H1 (cell line): ENCODE measurements at regions not wholly inside any gene's neighbourhood (a gene's known extent, or its start where the extent isn't known, plus 50 kb on each side); places are given as distances from the start of the nearest gene placed in this dataset.

ENCODE experiments used
- CTCF ChIA-PET: fragments of 300-600 bp; sonication (Branson Sonifier 250); formaldehyde crosslinking; loops from one replicate; lab custom pipeline; 2021; ENCODE audit not compliant: partially characterized antibody; lab: Charles Lee
- POLR2A ChIA-PET: fragments of 300-600 bp; sonication (Branson Sonifier 250); formaldehyde crosslinking; loops from one replicate; lab custom pipeline; 2021; ENCODE audit warnings: inconsistent platforms; ENCODE audit not compliant: partially characterized antibody; lab: Charles Lee
- DNase-seq, 2 experiments: peaks; one replicate each; pipeline versions ENCODE4 v3.0.0 to v3.0.0-alpha.2; 2010 to 2022; ENCODE audit warnings: low spot score in 2 of 2, low read depth in 1 of 2, mixed read lengths in 1 of 2
- FAIRE-seq: peaks from 2 replicates; lab custom pipeline; 2011; peaks lifted over from hg19 to GRCh38; lab: Jason Lieb, UNC
- H2AFZ ChIP-seq: 2 replicates; pipeline ENCODE4 v1.8.1; 2012; ENCODE audit warnings: low read length, inconsistent platforms
- H2AK5ac ChIP-seq: 2 replicates; pipeline ENCODE4 v1.6.1; 2013; ENCODE audit warnings: low read depth, low read length
- H2BK120ac ChIP-seq: replicated peaks from 2 replicates; pipeline ENCODE3; 2013; ENCODE audit warnings: low read depth, low read length, inconsistent platforms
- H2BK12ac ChIP-seq: 2 replicates; pipeline ENCODE4 v1.6.1; 2013; ENCODE audit warnings: low read depth, low read length
- H2BK15ac ChIP-seq: 2 replicates; pipeline ENCODE4 v1.6.1; 2013; ENCODE audit warnings: low read length
- H2BK20ac ChIP-seq: 2 replicates; pipeline ENCODE4 v1.6.1; 2013; ENCODE audit warnings: low read length
- H2BK5ac ChIP-seq: 2 replicates; pipeline ENCODE4 v1.6.1; 2013; ENCODE audit warnings: low read depth, low read length
- H3K14ac ChIP-seq: 2 replicates; pipeline ENCODE4 v1.6.1; 2013; ENCODE audit warnings: inconsistent platforms; ENCODE audit not compliant: insufficient read length
- H3K18ac ChIP-seq: 2 replicates; pipeline ENCODE4 v1.6.1; 2013; ENCODE audit warnings: low read length; ENCODE audit errors: extremely low read depth
- H3K23ac ChIP-seq: 2 replicates; pipeline ENCODE4 v1.6.1; 2013; ENCODE audit warnings: inconsistent platforms; ENCODE audit not compliant: insufficient read length
- H3K23me2 ChIP-seq: 2 replicates; pipeline ENCODE4 v1.6.1; 2013; ENCODE audit warnings: low read depth, low read length
- H3K27ac ChIP-seq: 2 replicates; pipeline ENCODE4 v1.6.1; 2011; ENCODE audit warnings: low read depth, low read length, inconsistent platforms
- H3K27me3 ChIP-seq, 4 experiments: replicated peaks in 1 of 4; 1 replicate in 1 of 4; 2 replicates in 3 of 4; pipeline versions ENCODE4 v1.6.1 to v1.8.1; 2011 to 2013; ENCODE audit warnings: low read length in 3 of 4, mild to moderate bottlenecking in 3 of 4, inconsistent platforms in 2 of 4, mixed read lengths in 2 of 4, moderate library complexity in 1 of 4; ENCODE audit not compliant: control insufficient read depth in 3 of 4, insufficient read depth in 3 of 4; ENCODE audit errors: extremely low read depth in 1 of 4
- H3K36me3 ChIP-seq, 4 experiments: 2 replicates each; pipeline versions ENCODE4 v1.6.1 to v1.8.1; 2011 to 2013; ENCODE audit warnings: mild to moderate bottlenecking in 4 of 4, low read length in 3 of 4, moderate library complexity in 2 of 4, control low read depth in 1 of 4, inconsistent platforms in 1 of 4; ENCODE audit not compliant: insufficient read depth in 4 of 4, control insufficient read depth in 2 of 4
- H3K4ac ChIP-seq: replicated peaks from 2 replicates; pipeline ENCODE3; 2013; ENCODE audit warnings: low read length, low read depth, mixed read lengths, inconsistent platforms; ENCODE audit not compliant: insufficient read length
- H3K4me1 ChIP-seq, 4 experiments: replicated peaks in 1 of 4; 1 replicate in 1 of 4; 2 replicates in 3 of 4; pipeline versions ENCODE4 v1.6.1 to v1.8.1; 2011 to 2013; ENCODE audit warnings: low read length in 3 of 4, inconsistent platforms in 2 of 4, mixed read lengths in 1 of 4; ENCODE audit not compliant: insufficient read depth in 4 of 4, control insufficient read depth in 3 of 4
- H3K4me2 ChIP-seq, 2 experiments: 2 replicates each; pipeline versions ENCODE4 v1.6.1 to v1.8.1; 2011 to 2013; ENCODE audit warnings: low read depth in 2 of 2, low read length in 2 of 2, control low read depth in 1 of 2, inconsistent platforms in 1 of 2, mild to moderate bottlenecking in 1 of 2; ENCODE audit not compliant: insufficient read depth in 1 of 2
- H3K4me3 ChIP-seq, 4 experiments: fragments of 200-600, 300-600 bp in 1 of 4; sonication (generic), shearing (Covaris generic), sonication (Bioruptor Twin) in 1 of 4; 2 replicates each; pipeline versions ENCODE4 v1.5.1 to v1.8.1; 2011 to 2016; ENCODE audit warnings: low read length in 4 of 4, low read depth in 3 of 4, control low read depth in 2 of 4, inconsistent platforms in 2 of 4, mild to moderate bottlenecking in 2 of 4, mixed read lengths in 1 of 4, moderate library complexity in 1 of 4; ENCODE audit not compliant: insufficient read depth in 2 of 4; ENCODE audit errors: extremely low read depth in 1 of 4
- H3K56ac ChIP-seq: replicated peaks from 2 replicates; pipeline ENCODE3; 2013; ENCODE audit warnings: low read depth, mild to moderate bottlenecking, mixed read lengths, low read length, inconsistent platforms; ENCODE audit not compliant: insufficient read length
- H3K79me1 ChIP-seq: 2 replicates; pipeline ENCODE4 v1.6.1; 2013; ENCODE audit warnings: low read depth, low read length, control low read depth
- H3K79me2 ChIP-seq, 2 experiments: 2 replicates each; pipeline versions ENCODE4 v1.6.1 to v1.8.1; 2012 to 2013; ENCODE audit warnings: low read length in 2 of 2, mild to moderate bottlenecking in 2 of 2, inconsistent platforms in 1 of 2; ENCODE audit not compliant: insufficient read depth in 2 of 2, control insufficient read depth in 1 of 2
- H3K9ac ChIP-seq, 4 experiments: replicated peaks in 1 of 4; 1 replicate in 1 of 4; 2 replicates in 3 of 4; pipeline versions ENCODE4 v1.6.1 to v1.8.1; 2011 to 2013; ENCODE audit warnings: low read depth in 3 of 4, low read length in 3 of 4, control low read depth in 2 of 4, mild to moderate bottlenecking in 2 of 4, moderate library complexity in 2 of 4, inconsistent platforms in 1 of 4; ENCODE audit errors: extremely low read depth in 1 of 4
- H3K9me3 ChIP-seq, 2 experiments: 2 replicates each; pipeline versions ENCODE4 v1.6.1 to v1.8.1; 2012 to 2013; ENCODE audit warnings: mild to moderate bottlenecking in 2 of 2, moderate library complexity in 2 of 2, control low read depth in 1 of 2, inconsistent platforms in 1 of 2, low read depth in 1 of 2, low read length in 1 of 2, mixed read lengths in 1 of 2; ENCODE audit not compliant: insufficient read depth in 2 of 2
- H4K20me1 ChIP-seq, 2 experiments: replicated peaks in 1 of 2; 2 replicates each; pipeline versions ENCODE3 to v1.8.1; 2011 to 2013; ENCODE audit warnings: inconsistent platforms in 2 of 2, low read length in 2 of 2, mild to moderate bottlenecking in 1 of 2; ENCODE audit not compliant: insufficient read depth in 2 of 2, control insufficient read depth in 1 of 2
- H4K5ac ChIP-seq: 2 replicates; pipeline ENCODE4 v1.6.1; 2013; ENCODE audit warnings: low read length, low read depth, mixed read lengths, inconsistent platforms; ENCODE audit not compliant: insufficient read length
- H4K8ac ChIP-seq: 2 replicates; pipeline ENCODE4 v1.8.0; 2013; ENCODE audit warnings: mild to moderate bottlenecking, moderate library complexity, low read length, inconsistent platforms; ENCODE audit not compliant: insufficient read depth; ENCODE audit errors: extremely low read depth
- H4K91ac ChIP-seq: replicated peaks from 2 replicates; pipeline ENCODE3; 2013; ENCODE audit warnings: low read length, mixed read lengths, inconsistent platforms; ENCODE audit not compliant: insufficient read length
- ASH2L ChIP-seq: fragments of 200-600, 300-600 bp; sonication (generic); IDR thresholded peaks from one replicate; pipeline ENCODE4 v1.7.1; 2017; ENCODE audit warnings: low read length
- CEBPB ChIP-seq: IDR thresholded peaks from 2 replicates; pipeline ENCODE4 v1.6.1; 2012; ENCODE audit warnings: low read depth, low read length
- CHD1 ChIP-seq: IDR thresholded peaks from 2 replicates; pipeline ENCODE4 v1.6.1; 2012; ENCODE audit warnings: low read depth, low read length, improper control_type of control experiment
- JUND ChIP-seq: IDR thresholded peaks from 2 replicates; pipeline ENCODE4 v1.6.1; 2011; ENCODE audit warnings: mild to moderate bottlenecking, improper control_type of control experiment, low read length
- KDM4A ChIP-seq: IDR thresholded peaks from one replicate; pipeline ENCODE4 v1.7.1; 2012; ENCODE audit warnings: low read depth, mild to moderate bottlenecking, moderate library complexity, low read length, inconsistent platforms; ENCODE audit not compliant: severe bottlenecking
- KDM5A ChIP-seq: fragments of 200-600 bp; IDR thresholded peaks from 2 replicates; pipeline ENCODE4 v1.7.1; 2012; ENCODE audit warnings: mild to moderate bottlenecking, low read length, inconsistent platforms, mixed read lengths
- PHF8 ChIP-seq: fragments of 200-600 bp; sonication (generic); conservative IDR thresholded peaks from 2 replicates; pipeline ENCODE4 v1.7.1; 2012; ENCODE audit warnings: low read depth, mild to moderate bottlenecking, inconsistent platforms, low read length, moderate library complexity
- POLR2A ChIP-seq, 2 experiments: IDR thresholded peaks; 1 replicate in 1 of 2; 2 replicates in 1 of 2; pipeline ENCODE4 v1.6.1; 2011; ENCODE audit warnings: low read depth in 2 of 2, low read length in 2 of 2, mild to moderate bottlenecking in 2 of 2; ENCODE audit errors: control extremely low read depth in 1 of 2
- RFX5 ChIP-seq: IDR thresholded peaks from 2 replicates; pipeline ENCODE4 v1.6.1; 2011; ENCODE audit warnings: low read depth, low read length, improper control_type of control experiment, borderline replicate concordance
- SIN3A ChIP-seq, 2 experiments: IDR thresholded peaks in 1 of 2; conservative IDR thresholded peaks in 1 of 2; 2 replicates each; pipeline ENCODE4 v1.6.1; 2011 to 2012; ENCODE audit warnings: low read length in 2 of 2, improper control_type of control experiment in 1 of 2, low read depth in 1 of 2, mild to moderate bottlenecking in 1 of 2
- SP2 ChIP-seq: IDR thresholded peaks from 2 replicates; pipeline ENCODE4 v1.6.1; 2012; ENCODE audit warnings: mild to moderate bottlenecking, low read length, inconsistent platforms
- TCF12 ChIP-seq: IDR thresholded peaks from 2 replicates; pipeline ENCODE4 v1.6.1; 2011; ENCODE audit warnings: low read depth, mild to moderate bottlenecking, low read length
- WGBS, 2 experiments: shearing (Covaris generic) in 1 of 2; methylation state at CpG; one replicate each; pipeline versions ENCODE4 v1.1.6 to v1.1.7; 2013 to 2015; ENCODE audit warnings: low lambda C conversion rate in 2 of 2, mixed read lengths in 2 of 2, inconsistent platforms in 1 of 2, low coverage in 1 of 2, missing lambda C conversion rate in 1 of 2; ENCODE audit not compliant: insufficient replicate concordance in 2 of 2, insufficient coverage in 1 of 2, insufficient read length in 1 of 2; ENCODE audit errors: extremely low coverage in 1 of 2, missing lambda C conversion rate in 1 of 2; 5-methylcytosine and 5-hydroxymethylcytosine counted together
- TF ChIP-seq, protein P1 (sequence below): IDR thresholded peaks from 2 replicates; pipeline ENCODE4 v1.6.1; 2012; ENCODE audit warnings: low read length, inconsistent platforms

DNA sequence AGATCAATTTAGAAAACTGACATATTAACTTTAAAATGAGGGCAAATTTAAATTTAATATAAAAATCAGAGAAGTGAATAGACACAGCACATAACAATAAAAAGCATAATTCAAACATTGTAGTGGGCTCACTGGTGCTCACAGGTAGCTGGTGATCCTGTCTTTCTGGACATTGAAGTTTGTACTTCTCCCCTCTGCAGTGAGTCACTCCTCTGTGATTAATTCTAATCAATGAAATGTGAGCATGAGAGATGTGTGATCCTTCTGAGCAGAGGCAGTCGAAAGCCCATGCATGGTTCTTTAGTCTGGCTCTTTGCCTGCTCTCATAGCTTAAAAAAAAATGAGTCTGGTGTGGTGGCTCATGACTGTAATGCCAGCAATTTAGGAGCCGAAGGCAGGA is 59.0 kb upstream of the RERGL start:
- Histone ChIP-seq H3K79me2 (no peaks in the 10 kb centered on the region), H3K23me2 (no peaks in the 10 kb centered on the region), H4K8ac (no peak overlapping the region), H3K9ac (no peak overlapping the region), H3K4ac (no peak overlapping the region), H2BK120ac (no peak overlapping the region), H3K4me3 (no peak overlapping the region), H3K27me3 (no peaks in the 10 kb centered on the region), H3K4me2 (no peak overlapping the region), H3K36me3 (no peaks in the 10 kb centered on the region), H4K5ac (no peak overlapping the region), H2BK15ac (no peak overlapping the region), H3K23ac (no peak overlapping the region), H3K9me3 (no peaks in the 10 kb centered on the region), H3K14ac (no peak overlapping the region), H4K20me1 (no peaks in the 10 kb centered on the region), H4K91ac (no peak overlapping the region), H3K27ac (no peak overlapping the region), H2AFZ (peak overlapping the region; percentile 79), H2BK12ac (no peak overlapping the region), H3K79me1 (no peaks in the 10 kb centered on the region), H2BK5ac (no peak overlapping the region), H3K18ac (no peak overlapping the region), H3K56ac (no peak overlapping the region), H2BK20ac (no peak overlapping the region), H2AK5ac (no peak overlapping the region), H3K4me1 (peaks cover 0 to 3% (median 1%) of the 10 kb centered on the region in 4 experiments; a peak in 3 of 7 replicates)
- POLR2A ChIA-PET: no interaction called here
- 94% methylated on average over 2 of the region's 2 CpGs; no CpG with 5 or more reads in 1 of the 2 experiments for WGBS, 2 experiments
- DNase-seq (no peak), FAIRE-seq (no peak)
- CTCF ChIA-PET: interaction anchor here (1.0 to 4.0 kb wide), 2 partner anchors 10 to 76 kb away, joined by 4 to 13 read pairs; no protein-coding TSS in a partner anchor
- TF ChIP-seq ASH2L: no peak
- no peak for TF ChIP-seq CEBPB
- TF ChIP-seq SIN3A (conservative IDR thresholded peaks at IDR 0.05 in 1 of 2, IDR thresholded peaks at IDR 0.05 in 1 of 2; ENCODE audit: low read depth in 1 of 2, low read length in 2 of 2): no peak
- TF ChIP-seq KDM4A: no peak
- no peak for TF ChIP-seq POLR2A (IDR thresholded peaks at IDR 0.05; ENCODE audit: control extremely low read depth in 1 of 2, low read depth in 2 of 2, low read length in 2 of 2)
- TF ChIP-seq CHD1: no peak
- TF ChIP-seq TCF12: no peak
- TF ChIP-seq, protein P1, sequence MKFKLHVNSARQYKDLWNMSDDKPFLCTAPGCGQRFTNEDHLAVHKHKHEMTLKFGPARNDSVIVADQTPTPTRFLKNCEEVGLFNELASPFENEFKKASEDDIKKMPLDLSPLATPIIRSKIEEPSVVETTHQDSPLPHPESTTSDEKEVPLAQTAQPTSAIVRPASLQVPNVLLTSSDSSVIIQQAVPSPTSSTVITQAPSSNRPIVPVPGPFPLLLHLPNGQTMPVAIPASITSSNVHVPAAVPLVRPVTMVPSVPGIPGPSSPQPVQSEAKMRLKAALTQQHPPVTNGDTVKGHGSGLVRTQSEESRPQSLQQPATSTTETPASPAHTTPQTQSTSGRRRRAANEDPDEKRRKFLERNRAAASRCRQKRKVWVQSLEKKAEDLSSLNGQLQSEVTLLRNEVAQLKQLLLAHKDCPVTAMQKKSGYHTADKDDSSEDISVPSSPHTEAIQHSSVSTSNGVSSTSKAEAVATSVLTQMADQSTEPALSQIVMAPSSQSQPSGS: no peak
- TF ChIP-seq KDM5A: no peak
- TF ChIP-seq SP2: no peak
- TF ChIP-seq JUND: no peak
- no peak for TF ChIP-seq RFX5
- TF ChIP-seq PHF8: no peak
